Heart right ventricle (tissue), 16 donors: ENCODE measurements at regions not wholly inside any gene's neighbourhood (a gene's known extent, or its start where the extent isn't known, plus 50 kb on each side); places are given as distances from the start of the nearest gene placed in this dataset.

ENCODE experiments used
- ATAC-seq, 8 donors: fragments of 200-7000 bp; cut with Tn5 transposase; one replicate each; pipeline ENCODE4 v1.9.1; 2020; ENCODE audit warnings: mild to moderate bottlenecking in 8 of 8, moderate library complexity in 8 of 8, moderate number of reproducible peaks in 1 of 8
- DNase-seq, 2 donors: peaks; one replicate each; pipeline ENCODE4 v3.0.0-alpha.2; 2020
- H3K27ac ChIP-seq, 10 donors: fragments of 200-600 bp; sonication (generic) in 2 of 10; one replicate each; pipeline versions ENCODE4 v1.5.0 to v1.8.0; 2020 to 2022; ENCODE audit warnings: mild to moderate bottlenecking in 3 of 10
- H3K27me3 ChIP-seq, 7 donors: fragments of 200-600 bp; one replicate each; pipeline ENCODE4 v1.8.0; 2021 to 2022; ENCODE audit warnings: mild to moderate bottlenecking in 2 of 7
- H3K36me3 ChIP-seq, 9 donors: fragments of 200-600 bp; sonication (generic) in 1 of 9; one replicate each; pipeline versions ENCODE4 v1.5.0 to v1.8.0; 2020 to 2022; ENCODE audit warnings: mild to moderate bottlenecking in 2 of 9
- H3K4me1 ChIP-seq, 9 donors: fragments of 200-600 bp; sonication (generic) in 1 of 9; one replicate each; pipeline versions ENCODE4 v1.5.0 to v1.8.0; 2020 to 2022; ENCODE audit warnings: mild to moderate bottlenecking in 4 of 9
- H3K4me3 ChIP-seq, 10 donors: fragments of 200-600 bp; sonication (generic) in 2 of 10; one replicate each; pipeline versions ENCODE4 v1.5.0 to v1.8.0; 2020 to 2022; ENCODE audit warnings: mild to moderate bottlenecking in 7 of 10, moderate library complexity in 2 of 10
- H3K9me3 ChIP-seq, 11 donors: fragments of 200-600 bp in 10 of 11; sonication (generic) in 2 of 11; one replicate each; pipeline versions ENCODE4 v1.5.0 to v1.8.0; 2013 to 2022; ENCODE audit warnings: mild to moderate bottlenecking in 2 of 11, control low read depth in 1 of 11, moderate library complexity in 1 of 11
- WGBS, 2 donors: extraction: QIAGEN DNeasy Blood & Tissue Kit; methylation state at CpG; one replicate each; pipeline ENCODE4 v1.1.7; 2013; ENCODE audit warnings: inconsistent platforms in 1 of 2; 5-methylcytosine and 5-hydroxymethylcytosine counted together
- intact Hi-C, 10 donors: fragments of 100-400 bp; cut with DNase I; formaldehyde crosslinking; loops; one replicate each; pipeline versions ENCODE4 v1.11.1 to v1.14.2; 2022
- TF ChIP-seq, protein P1 (sequence below), 9 donors: fragments of 200-600 bp; sonication (generic) in 2 of 9; IDR thresholded peaks; one replicate each; pipeline versions ENCODE4 v1.5.0 to v1.8.0; 2021 to 2022; ENCODE audit warnings: antibody characterized with exemption in 9 of 9, mild to moderate bottlenecking in 5 of 9, moderate library complexity in 1 of 9
- donor health status: Arrhythmogenic right ventricular cardiomyopathy.
- donor health status: ischemic (EF 13 %, LVEDD 7.1; RV severe dilation, severe dysfunction).
- donor health status: healthy with polysubstance abuse.
- donor health status: DM: no; HTN: yes; CAD: no.
- donor health status: DM: no; HTN: no; CAD: no.
- donor health status: ischemic (EF 25% LVEDD 6.9; RV normal size, moderate dysfunction).
- donor health status: ischemic (EF 25% LVEDD 5.7; RV mildly dilated, moderate dysfunction).
- donor health status: healthy.
- donor health status: DM: yes; HTN: yes; CAD: no.
- donor health status: Ischemic cardiomyopathy.
- donor health status: ischemic (EF 35%, LVEDD 5.7; RV mildly dilated, moderate dysfunction).
- donor health status: nonischemic (EF 11% LVEDD 7.7; RV severe dilation, severe dysfunction).
- donor health status: DM: yes; HTN: yes; CAD: no.
- donor health status: PGD.
- donor health status: ischemic (EF 29% LVEDD 5.4; RV normal size, mild dysfunction).
- donor health status: nonischemic (EF 23%, LVEDD 6.1; RV moderate dilation, normal function).

GRCh38 chr2:23066686-23067085, 318.3 kb upstream of the KLHL29 start:
- Histone ChIP-seq H3K36me3 (no peaks in the 10 kb centered on the region), H3K4me1 (no peaks in the 10 kb centered on the region), H3K27ac (no peak overlapping the region), H3K4me3 (no peak overlapping the region), H3K27me3 (peaks cover 0 to 4% (median 0%) of the 10 kb centered on the region in 7 donors), H3K9me3 (no peaks in the 10 kb centered on the region)
- TF ChIP-seq, protein P1, sequence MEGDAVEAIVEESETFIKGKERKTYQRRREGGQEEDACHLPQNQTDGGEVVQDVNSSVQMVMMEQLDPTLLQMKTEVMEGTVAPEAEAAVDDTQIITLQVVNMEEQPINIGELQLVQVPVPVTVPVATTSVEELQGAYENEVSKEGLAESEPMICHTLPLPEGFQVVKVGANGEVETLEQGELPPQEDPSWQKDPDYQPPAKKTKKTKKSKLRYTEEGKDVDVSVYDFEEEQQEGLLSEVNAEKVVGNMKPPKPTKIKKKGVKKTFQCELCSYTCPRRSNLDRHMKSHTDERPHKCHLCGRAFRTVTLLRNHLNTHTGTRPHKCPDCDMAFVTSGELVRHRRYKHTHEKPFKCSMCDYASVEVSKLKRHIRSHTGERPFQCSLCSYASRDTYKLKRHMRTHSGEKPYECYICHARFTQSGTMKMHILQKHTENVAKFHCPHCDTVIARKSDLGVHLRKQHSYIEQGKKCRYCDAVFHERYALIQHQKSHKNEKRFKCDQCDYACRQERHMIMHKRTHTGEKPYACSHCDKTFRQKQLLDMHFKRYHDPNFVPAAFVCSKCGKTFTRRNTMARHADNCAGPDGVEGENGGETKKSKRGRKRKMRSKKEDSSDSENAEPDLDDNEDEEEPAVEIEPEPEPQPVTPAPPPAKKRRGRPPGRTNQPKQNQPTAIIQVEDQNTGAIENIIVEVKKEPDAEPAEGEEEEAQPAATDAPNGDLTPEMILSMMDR (IDR thresholded peaks at IDR 0.05): no peak
- 85 to 90% methylated on average over 3 of the region's 3 CpGs for WGBS, 2 donors
- intact Hi-C loops: no loop called here
- DNase-seq (no peak), ATAC-seq (no peak)

DNA sequence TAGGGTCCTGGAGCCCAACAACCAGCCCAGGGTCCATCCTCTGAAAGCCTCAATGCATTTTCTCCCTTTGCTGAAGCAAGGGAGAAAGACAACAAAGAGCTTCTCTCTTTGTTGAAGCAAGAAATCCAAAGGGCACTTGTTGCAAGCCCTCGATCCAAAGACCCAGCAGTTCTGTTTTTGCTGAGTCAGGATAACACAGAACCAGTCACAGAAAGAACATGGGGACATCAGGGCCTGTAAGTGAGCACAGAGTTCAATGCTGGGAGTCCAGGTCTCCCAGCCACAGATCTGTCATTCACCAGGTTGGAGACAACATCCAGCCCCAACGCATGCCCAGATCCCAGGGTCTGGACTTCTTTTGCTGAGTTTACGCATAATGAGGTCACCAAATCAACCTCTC, 315.8 kb upstream of the KLHL29 start:
- Histone ChIP-seq H3K27me3 (peaks cover 0 to 4% (median 0%) of the 10 kb centered on the region in 7 donors), H3K36me3 (no peaks in the 10 kb centered on the region), H3K9me3 (no peaks in the 10 kb centered on the region), H3K4me3 (no peak overlapping the region), H3K27ac (no peak overlapping the region), H3K4me1 (no peaks in the 10 kb centered on the region)
- DNase-seq (no peak), ATAC-seq (no peak)
- 85 to 87% methylated on average over 3 of the region's 3 CpGs for WGBS, 2 donors
- intact Hi-C loops: no loop called here
- TF ChIP-seq, protein P1 (IDR thresholded peaks at IDR 0.05): no peak

GRCh38 chr2:23069923-23070322, 315.1 kb upstream of the KLHL29 start:
- H3K4me1 ChIP-seq: no peaks in the 10 kb centered on the region
- no peak for DNase-seq
- H3K27ac ChIP-seq: no peak overlapping the region
- H3K9me3 ChIP-seq: no peaks in the 10 kb centered on the region
- TF ChIP-seq, protein P1 (IDR thresholded peaks at IDR 0.05): no peak
- H3K27me3 ChIP-seq: peaks cover 0 to 4% (median 0%) of the 10 kb centered on the region in 7 donors
- no peaks in the 10 kb centered on the region for H3K36me3 ChIP-seq
- no peak overlapping the region for H3K4me3 ChIP-seq
- intact Hi-C loops: no loop called here
- WGBS, 2 donors: 46 to 47% methylated on average over 3 of the region's 3 CpGs
- ATAC-seq: no peak

GRCh38 chr2:23073056-23073455, 311.9 kb upstream of the KLHL29 start:
- H3K27ac ChIP-seq: no peak overlapping the region
- no peaks in the 10 kb centered on the region for H3K36me3 ChIP-seq
- intact Hi-C loops: no loop called here
- H3K4me3 ChIP-seq: no peak overlapping the region
- no peaks in the 10 kb centered on the region for H3K9me3 ChIP-seq
- no peaks in the 10 kb centered on the region for H3K27me3 ChIP-seq
- DNase-seq (no peak), ATAC-seq (no peak)
- TF ChIP-seq, protein P1 (IDR thresholded peaks at IDR 0.05): no peak
- no peaks in the 10 kb centered on the region for H3K4me1 ChIP-seq

DNA sequence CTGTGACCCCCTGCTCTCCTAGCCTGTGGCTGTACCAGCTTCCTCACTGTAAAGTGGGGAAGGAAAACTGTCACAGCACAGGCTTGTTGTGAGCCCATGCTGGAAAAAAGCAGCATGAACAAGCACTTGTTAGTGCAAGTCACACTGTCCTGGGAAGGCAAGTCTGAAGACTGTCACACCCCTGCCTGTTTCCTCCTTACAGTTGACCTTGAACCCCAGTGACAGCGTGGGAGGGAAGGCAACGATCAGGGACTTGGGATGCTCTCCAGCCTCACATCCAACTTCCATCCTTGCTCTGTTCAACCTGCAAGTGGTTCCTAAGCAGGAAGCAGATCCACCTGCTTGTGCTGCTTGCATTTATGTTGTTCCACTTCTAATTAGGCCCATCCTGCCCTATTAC, 311.3 kb upstream of the KLHL29 start:
- H3K9me3 ChIP-seq: no peaks in the 10 kb centered on the region
- 24 to 25% methylated on average over 2 of the region's 2 CpGs for whole genome bisulfite sequencing, 2 donors
- H3K27ac ChIP-seq: no peak overlapping the region
- no peaks in the 10 kb centered on the region for H3K36me3 ChIP-seq
- H3K4me1 ChIP-seq: no peaks in the 10 kb centered on the region
- intact Hi-C loops: no loop called here
- no peak overlapping the region for H3K4me3 ChIP-seq
- TF ChIP-seq, protein P1 (IDR thresholded peaks at IDR 0.05): no peak
- ATAC-seq (no peak), DNase-seq (no peak)
- H3K27me3 ChIP-seq: no peaks in the 10 kb centered on the region
